ENCODE measurements at regions not wholly inside any gene's neighbourhood (a gene's known extent, or its start where the extent isn't known, plus 50 kb on each side); places are given as distances from the start of the nearest gene placed in this dataset.

DNA sequence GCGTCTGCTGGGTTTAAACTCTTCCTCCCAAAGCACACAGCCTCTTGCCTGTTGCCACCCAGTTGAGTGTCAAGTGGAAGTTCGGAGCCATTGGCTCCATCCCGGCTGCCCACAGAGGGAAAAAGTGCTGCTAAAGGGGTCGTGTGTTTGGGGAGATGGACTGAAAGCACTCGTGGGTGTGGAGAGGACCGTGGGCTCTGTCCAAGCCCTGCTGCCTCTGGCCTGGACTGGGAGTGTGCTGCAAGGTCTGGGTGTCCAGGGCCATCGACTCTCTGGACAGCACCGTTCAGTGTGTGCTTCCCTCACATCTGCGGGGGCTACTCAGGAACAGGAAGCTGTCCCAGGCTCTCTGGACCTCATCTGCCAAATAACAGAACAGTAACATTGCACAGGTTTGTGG, 269.3 kb downstream of the DLL1 start:
- no peak for FAIRE-seq
- DNase-seq (ENCODE audit: insufficient read length, low spot score), result no peak
- TF ChIP-seq, protein P1, sequence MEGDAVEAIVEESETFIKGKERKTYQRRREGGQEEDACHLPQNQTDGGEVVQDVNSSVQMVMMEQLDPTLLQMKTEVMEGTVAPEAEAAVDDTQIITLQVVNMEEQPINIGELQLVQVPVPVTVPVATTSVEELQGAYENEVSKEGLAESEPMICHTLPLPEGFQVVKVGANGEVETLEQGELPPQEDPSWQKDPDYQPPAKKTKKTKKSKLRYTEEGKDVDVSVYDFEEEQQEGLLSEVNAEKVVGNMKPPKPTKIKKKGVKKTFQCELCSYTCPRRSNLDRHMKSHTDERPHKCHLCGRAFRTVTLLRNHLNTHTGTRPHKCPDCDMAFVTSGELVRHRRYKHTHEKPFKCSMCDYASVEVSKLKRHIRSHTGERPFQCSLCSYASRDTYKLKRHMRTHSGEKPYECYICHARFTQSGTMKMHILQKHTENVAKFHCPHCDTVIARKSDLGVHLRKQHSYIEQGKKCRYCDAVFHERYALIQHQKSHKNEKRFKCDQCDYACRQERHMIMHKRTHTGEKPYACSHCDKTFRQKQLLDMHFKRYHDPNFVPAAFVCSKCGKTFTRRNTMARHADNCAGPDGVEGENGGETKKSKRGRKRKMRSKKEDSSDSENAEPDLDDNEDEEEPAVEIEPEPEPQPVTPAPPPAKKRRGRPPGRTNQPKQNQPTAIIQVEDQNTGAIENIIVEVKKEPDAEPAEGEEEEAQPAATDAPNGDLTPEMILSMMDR (IDR thresholded peaks at IDR 0.05; ENCODE audit: insufficient read depth, missing control alignments), result no peak

GRCh38 chr6:170019818-170020583, 268.6 kb downstream of the ERMARD start:
- TF ChIP-seq, protein P1 (IDR thresholded peaks at IDR 0.05; ENCODE audit: insufficient read depth, missing control alignments), result no peak
- DNase-seq (ENCODE audit: insufficient read length, low spot score), result no peak
- no peak for FAIRE-seq

DNA sequence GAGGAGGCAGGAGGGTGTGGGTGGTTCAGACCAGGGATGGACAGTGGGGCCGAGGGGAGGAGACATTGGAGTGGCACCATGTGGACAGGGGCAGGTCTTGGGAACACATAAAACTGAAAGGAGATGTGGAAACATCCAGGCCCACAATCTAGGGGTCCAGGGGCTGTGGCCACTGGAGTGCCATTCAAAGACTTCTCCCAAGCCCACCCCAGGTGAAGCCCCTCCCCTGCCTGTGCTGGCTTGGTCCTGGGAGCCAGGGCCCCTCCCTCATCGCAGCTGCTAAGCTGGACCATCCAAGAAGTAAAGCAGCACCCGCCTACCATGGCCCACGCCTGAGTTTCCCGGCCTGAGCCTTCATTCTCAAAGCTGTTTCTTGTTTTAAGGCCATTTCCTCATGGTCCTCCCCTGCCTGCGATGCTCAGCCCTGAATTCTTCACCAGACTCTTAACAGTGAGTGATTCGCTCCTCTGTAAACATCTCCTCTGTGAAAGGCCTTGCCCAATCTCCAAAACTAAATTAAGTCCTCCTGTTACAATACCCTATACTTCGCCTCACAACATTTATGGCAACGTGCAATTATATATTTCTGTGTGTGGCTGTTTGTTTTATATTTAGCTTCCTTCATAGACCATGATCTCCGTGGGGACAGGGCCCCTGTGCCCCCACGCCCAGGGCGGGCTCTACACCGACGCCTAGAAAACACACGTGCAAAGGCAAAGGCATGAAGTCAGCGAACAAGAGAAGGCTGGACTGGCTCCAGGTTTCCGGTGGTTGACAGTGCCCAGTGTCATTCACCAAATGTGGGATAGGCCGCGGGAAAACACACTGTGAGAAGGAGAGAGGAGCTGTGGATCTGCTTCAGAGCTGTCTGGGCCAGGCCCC, 267.8 kb downstream of the ERMARD start:
- FAIRE-seq, result no peak
- TF ChIP-seq, protein P1 (IDR thresholded peaks at IDR 0.05; ENCODE audit: insufficient read depth, missing control alignments), result no peak
- no peak for DNase-seq (ENCODE audit: insufficient read length, low spot score)

GRCh38 chr6:170018422-170018935, 267.1 kb downstream of the ERMARD start:
- TF ChIP-seq, protein P1 (IDR thresholded peaks at IDR 0.05; ENCODE audit: insufficient read depth, missing control alignments), result no peak
- no peak for DNase-seq (ENCODE audit: insufficient read length, low spot score)
- no peak for FAIRE-seq

GRCh38 chr6:170017603-170018320, 266.3 kb downstream of the ERMARD start:
- no peak for FAIRE-seq
- no peak for DNase-seq (ENCODE audit: insufficient read length, low spot score)
- TF ChIP-seq, protein P1 (IDR thresholded peaks at IDR 0.05; ENCODE audit: insufficient read depth, missing control alignments), result no peak

GRCh38 chr6:170013815-170014214, 262.4 kb downstream of the ERMARD start:
- TF ChIP-seq, protein P1 (IDR thresholded peaks at IDR 0.05; ENCODE audit: insufficient read depth, missing control alignments), result no peak
- FAIRE-seq (no peak), DNase-seq (ENCODE audit: insufficient read length, low spot score) (no peak)
